ENCODE measurements at regions not wholly inside any gene's neighbourhood (a gene's known extent, or its start where the extent isn't known, plus 50 kb on each side); places are given as distances from the start of the nearest gene placed in this dataset.

- no peak for TF ChIP-seq POLR2A (IDR thresholded peaks at IDR 0.05)
- TF ChIP-seq, protein P1, sequence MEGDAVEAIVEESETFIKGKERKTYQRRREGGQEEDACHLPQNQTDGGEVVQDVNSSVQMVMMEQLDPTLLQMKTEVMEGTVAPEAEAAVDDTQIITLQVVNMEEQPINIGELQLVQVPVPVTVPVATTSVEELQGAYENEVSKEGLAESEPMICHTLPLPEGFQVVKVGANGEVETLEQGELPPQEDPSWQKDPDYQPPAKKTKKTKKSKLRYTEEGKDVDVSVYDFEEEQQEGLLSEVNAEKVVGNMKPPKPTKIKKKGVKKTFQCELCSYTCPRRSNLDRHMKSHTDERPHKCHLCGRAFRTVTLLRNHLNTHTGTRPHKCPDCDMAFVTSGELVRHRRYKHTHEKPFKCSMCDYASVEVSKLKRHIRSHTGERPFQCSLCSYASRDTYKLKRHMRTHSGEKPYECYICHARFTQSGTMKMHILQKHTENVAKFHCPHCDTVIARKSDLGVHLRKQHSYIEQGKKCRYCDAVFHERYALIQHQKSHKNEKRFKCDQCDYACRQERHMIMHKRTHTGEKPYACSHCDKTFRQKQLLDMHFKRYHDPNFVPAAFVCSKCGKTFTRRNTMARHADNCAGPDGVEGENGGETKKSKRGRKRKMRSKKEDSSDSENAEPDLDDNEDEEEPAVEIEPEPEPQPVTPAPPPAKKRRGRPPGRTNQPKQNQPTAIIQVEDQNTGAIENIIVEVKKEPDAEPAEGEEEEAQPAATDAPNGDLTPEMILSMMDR (IDR thresholded peaks at IDR 0.05) = no peak
Measured at GRCh38 chr2:211068108-211068780, 511.8 kb downstream of the CPS1 start.

All from body of pancreas (tissue), 4 donors.